22Rv1 (cell line): ENCODE measurements at regions not wholly inside any gene's neighbourhood (a gene's known extent, or its start where the extent isn't known, plus 50 kb on each side); places are given as distances from the start of the nearest gene placed in this dataset.

Experiments
- ZFX ChIP-seq: fragments of 450-650 bp; IDR thresholded peaks from 2 replicates; pipeline ENCODE4 v1.6.1; 2017; ENCODE audit warnings: antibody characterized with exemption, borderline replicate concordance
- TF ChIP-seq, protein P1 (sequence below): fragments of 450-650 bp; IDR thresholded peaks from 2 replicates; pipeline ENCODE4 v1.5.1; 2017; ENCODE audit warnings: mild to moderate bottlenecking

DNA sequence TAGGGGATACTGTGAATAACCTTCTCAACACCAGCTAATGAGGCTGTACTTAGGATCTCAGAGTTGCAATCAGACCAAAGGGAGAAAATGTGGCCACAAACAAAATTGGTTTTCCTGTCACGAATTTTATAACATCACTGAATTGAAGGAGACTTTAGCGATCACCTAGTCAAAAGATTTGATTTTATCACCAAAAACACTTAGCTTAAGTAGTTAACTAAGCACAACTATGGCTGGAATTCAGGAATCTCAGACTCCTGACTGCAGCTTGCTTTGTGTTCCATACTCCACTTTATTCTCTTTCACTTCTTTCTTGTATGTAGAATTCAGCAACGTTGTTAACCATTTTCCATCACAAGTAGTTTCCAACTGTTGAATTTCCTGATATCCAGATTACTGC is 152.0 kb downstream of the SLC16A9 start:
- TF ChIP-seq, protein P1, sequence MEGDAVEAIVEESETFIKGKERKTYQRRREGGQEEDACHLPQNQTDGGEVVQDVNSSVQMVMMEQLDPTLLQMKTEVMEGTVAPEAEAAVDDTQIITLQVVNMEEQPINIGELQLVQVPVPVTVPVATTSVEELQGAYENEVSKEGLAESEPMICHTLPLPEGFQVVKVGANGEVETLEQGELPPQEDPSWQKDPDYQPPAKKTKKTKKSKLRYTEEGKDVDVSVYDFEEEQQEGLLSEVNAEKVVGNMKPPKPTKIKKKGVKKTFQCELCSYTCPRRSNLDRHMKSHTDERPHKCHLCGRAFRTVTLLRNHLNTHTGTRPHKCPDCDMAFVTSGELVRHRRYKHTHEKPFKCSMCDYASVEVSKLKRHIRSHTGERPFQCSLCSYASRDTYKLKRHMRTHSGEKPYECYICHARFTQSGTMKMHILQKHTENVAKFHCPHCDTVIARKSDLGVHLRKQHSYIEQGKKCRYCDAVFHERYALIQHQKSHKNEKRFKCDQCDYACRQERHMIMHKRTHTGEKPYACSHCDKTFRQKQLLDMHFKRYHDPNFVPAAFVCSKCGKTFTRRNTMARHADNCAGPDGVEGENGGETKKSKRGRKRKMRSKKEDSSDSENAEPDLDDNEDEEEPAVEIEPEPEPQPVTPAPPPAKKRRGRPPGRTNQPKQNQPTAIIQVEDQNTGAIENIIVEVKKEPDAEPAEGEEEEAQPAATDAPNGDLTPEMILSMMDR, result no peak
- TF ChIP-seq ZFX, result no peak
